ENCODE measurements at regions not wholly inside any gene's neighbourhood (a gene's known extent, or its start where the extent isn't known, plus 50 kb on each side); places are given as distances from the start of the nearest gene placed in this dataset.
"Not testable (repeated sequence)": the region's sequence is repeated elsewhere in the genome, so short reads cannot be mapped to it uniquely, and the experiment has no call there.

DNA sequence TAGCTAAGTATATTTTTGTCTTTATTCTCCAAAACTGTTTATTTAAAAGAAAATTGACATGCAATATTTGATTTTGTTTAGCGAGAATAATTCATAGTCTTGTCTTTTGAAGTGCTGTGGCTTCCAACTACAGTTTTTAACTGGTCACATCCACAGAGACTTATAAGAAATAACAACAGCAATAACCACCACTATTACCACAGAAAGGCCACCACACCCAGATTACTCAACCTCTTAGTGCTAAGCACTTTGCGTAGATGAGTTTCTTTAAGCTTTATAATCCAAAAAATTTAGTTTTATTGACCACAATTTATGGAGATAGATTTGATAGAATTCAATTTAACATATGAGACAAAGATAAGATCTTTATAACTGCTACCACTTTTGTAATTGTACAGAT lies 468.4 kb upstream of the UBE2E2 start:
- Histone ChIP-seq H3K4me3 (no peak overlapping the region), H3K27ac (no peak overlapping the region)

GRCh38 chr3:22735373-22735772 lies 467.8 kb upstream of the UBE2E2 start:
- Histone ChIP-seq H3K27ac (no peak overlapping the region), H3K4me3 (no peak overlapping the region), H3K36me3 (ENCODE audit: insufficient read depth, low read length) (no peaks in the 10 kb centered on the region), H3K9ac (ENCODE audit: insufficient read length) (no peak overlapping the region), H3K9me3 (ENCODE audit: low read depth, low read length) (no peaks in the 10 kb centered on the region)
- TF ChIP-seq EZH2 (IDR thresholded peaks at IDR 0.05), result no peak
- no peak for DNase-seq (ENCODE audit: low read depth, low spot score)

More for the DNA sequence above, 468.4 kb upstream of the UBE2E2 start:
- TF ChIP-seq POLR2AphosphoS5 (IDR thresholded peaks at IDR 0.05; ENCODE audit: borderline replicate concordance, low read depth, low read length) (no peak), EZH2 (IDR thresholded peaks at IDR 0.05) (no peak), FOXP2 (optimal IDR thresholded peaks at IDR 0.05; ENCODE audit: control extremely low read depth, extremely low read length, insufficient read depth) (no peak)
- Histone ChIP-seq H3K36me3 (ENCODE audit: insufficient read depth, low read length) (no peaks in the 10 kb centered on the region), H3K9ac (ENCODE audit: insufficient read length) (no peak overlapping the region), H3K9me3 (ENCODE audit: low read depth, low read length) (no peaks in the 10 kb centered on the region)
- no peak for DNase-seq (ENCODE audit: low read depth, low spot score)

DNA sequence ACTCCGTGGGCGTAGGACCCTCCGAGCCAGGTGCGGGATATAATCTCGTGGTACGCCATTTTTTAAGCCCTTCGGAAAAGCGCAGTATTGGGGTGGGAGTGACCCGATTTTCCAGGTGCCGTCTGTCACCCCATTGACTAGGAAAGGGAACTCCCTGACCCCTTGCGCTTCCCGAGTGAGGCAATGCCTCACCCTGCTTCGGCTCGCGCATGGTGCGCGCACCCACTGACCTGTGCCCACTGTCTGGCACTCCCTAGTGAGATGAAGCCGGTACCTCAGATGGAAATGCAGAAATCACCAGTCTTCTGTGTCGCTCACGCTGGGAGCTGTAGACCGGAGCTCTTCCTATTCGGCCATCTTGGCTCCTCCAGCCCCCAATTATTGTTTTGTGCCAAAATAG lies 459.7 kb upstream of the UBE2E2 start:
- H3K4me3 ChIP-seq; DNase-seq (ENCODE audit: low read depth, low spot score); H3K36me3 ChIP-seq (ENCODE audit: insufficient read depth, low read length); H3K9me3 ChIP-seq (ENCODE audit: low read depth, low read length); H3K9ac ChIP-seq (ENCODE audit: insufficient read length); H3K27ac ChIP-seq: not testable (repeated sequence)

DNA sequence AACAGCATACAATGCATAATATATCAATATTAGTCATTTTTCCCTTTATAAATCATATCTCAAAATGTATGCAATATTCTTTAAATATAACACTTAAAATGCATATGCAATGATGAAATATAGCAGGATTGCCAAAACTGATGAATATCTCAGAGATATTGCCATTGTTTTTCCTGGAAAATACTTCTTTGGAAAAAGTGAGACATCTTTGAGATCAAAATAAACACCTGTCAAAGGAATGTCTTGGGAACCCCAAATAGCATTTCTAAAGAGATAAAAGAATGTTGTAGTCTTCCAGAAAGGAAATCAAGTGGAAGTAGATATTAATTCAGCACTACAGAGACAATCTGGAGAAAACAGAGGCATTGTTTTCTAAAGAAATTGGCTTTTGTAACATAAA lies 457.8 kb upstream of the UBE2E2 start:
- H3K4me3 ChIP-seq, result no peak overlapping the region
- TF ChIP-seq POLR2AphosphoS5 (IDR thresholded peaks at IDR 0.05; ENCODE audit: borderline replicate concordance, low read depth, low read length) (no peak), FOXP2 (optimal IDR thresholded peaks at IDR 0.05; ENCODE audit: control extremely low read depth, extremely low read length, insufficient read depth) (no peak), EZH2 (IDR thresholded peaks at IDR 0.05) (no peak)

DNA sequence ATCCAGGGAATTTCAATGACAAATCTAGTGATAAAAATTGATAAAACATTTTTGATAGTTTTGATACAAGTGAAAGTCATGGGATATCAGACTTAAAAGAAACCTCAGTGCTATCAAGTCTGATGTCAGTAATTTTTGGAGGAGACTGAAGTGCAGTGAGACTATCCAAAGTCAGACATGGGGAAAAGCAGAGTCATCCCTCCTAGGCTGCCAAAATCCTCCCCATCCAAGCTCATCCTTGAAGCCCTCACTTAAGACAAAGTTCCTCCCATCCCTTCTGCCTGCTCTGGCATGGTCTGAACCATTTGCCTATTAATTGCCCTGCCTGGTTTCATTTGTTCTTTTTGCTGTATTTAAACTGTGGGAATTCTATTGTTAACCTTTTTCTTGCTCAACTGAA lies 456.9 kb upstream of the UBE2E2 start:
- no peak for DNase-seq (ENCODE audit: low read depth, low spot score)
- Histone ChIP-seq H3K4me3 (no peak overlapping the region), H3K27ac (no peak overlapping the region), H3K9me3 (ENCODE audit: low read depth, low read length) (no peaks in the 10 kb centered on the region), H3K36me3 (ENCODE audit: insufficient read depth, low read length) (no peaks in the 10 kb centered on the region), H3K9ac (ENCODE audit: insufficient read length) (no peak overlapping the region)
- TF ChIP-seq EZH2 (IDR thresholded peaks at IDR 0.05) (no peak), POLR2AphosphoS5 (IDR thresholded peaks at IDR 0.05; ENCODE audit: borderline replicate concordance, low read depth, low read length) (no peak), FOXP2 (optimal IDR thresholded peaks at IDR 0.05; ENCODE audit: control extremely low read depth, extremely low read length, insufficient read depth) (no peak)

More for the DNA sequence above, 457.8 kb upstream of the UBE2E2 start:
- H3K9ac ChIP-seq (ENCODE audit: insufficient read length), result no peak overlapping the region
- no peaks in the 10 kb centered on the region for H3K9me3 ChIP-seq (ENCODE audit: low read depth, low read length)
- no peak for DNase-seq (ENCODE audit: low read depth, low spot score)
- no peaks in the 10 kb centered on the region for H3K36me3 ChIP-seq (ENCODE audit: insufficient read depth, low read length)
- no peak overlapping the region for H3K27ac ChIP-seq

- Histone ChIP-seq H3K4me3 (no peak overlapping the region), H3K9ac (ENCODE audit: insufficient read length) (no peak overlapping the region), H3K9me3 (ENCODE audit: low read depth, low read length) (no peaks in the 10 kb centered on the region), H3K36me3 (ENCODE audit: insufficient read depth, low read length) (no peaks in the 10 kb centered on the region), H3K27ac (no peak overlapping the region)
- no peak for DNase-seq (ENCODE audit: low read depth, low spot score)
- no peak for TF ChIP-seq FOXP2 (optimal IDR thresholded peaks at IDR 0.05; ENCODE audit: control extremely low read depth, extremely low read length, insufficient read depth)
- TF ChIP-seq POLR2AphosphoS5 (IDR thresholded peaks at IDR 0.05; ENCODE audit: borderline replicate concordance, low read depth, low read length), result no peak
- no peak for TF ChIP-seq EZH2 (IDR thresholded peaks at IDR 0.05)
Measured at GRCh38 chr3:22748453-22749045, 454.6 kb upstream of the UBE2E2 start.

GRCh38 chr3:22759636-22760310 lies 443.4 kb upstream of the UBE2E2 start:
- no peak overlapping the region for H3K9ac ChIP-seq (ENCODE audit: insufficient read length)
- no peak overlapping the region for H3K4me3 ChIP-seq
- H3K9me3 ChIP-seq (ENCODE audit: low read depth, low read length), result no peaks in the 10 kb centered on the region
- no peak for TF ChIP-seq FOXP2 (optimal IDR thresholded peaks at IDR 0.05; ENCODE audit: control extremely low read depth, extremely low read length, insufficient read depth)
- TF ChIP-seq POLR2AphosphoS5 (IDR thresholded peaks at IDR 0.05; ENCODE audit: borderline replicate concordance, low read depth, low read length), result no peak
- no peak for TF ChIP-seq EZH2 (IDR thresholded peaks at IDR 0.05)
- H3K27ac ChIP-seq, result no peak overlapping the region
- DNase-seq (ENCODE audit: low read depth, low spot score), result no peak
- no peaks in the 10 kb centered on the region for H3K36me3 ChIP-seq (ENCODE audit: insufficient read depth, low read length)

DNA sequence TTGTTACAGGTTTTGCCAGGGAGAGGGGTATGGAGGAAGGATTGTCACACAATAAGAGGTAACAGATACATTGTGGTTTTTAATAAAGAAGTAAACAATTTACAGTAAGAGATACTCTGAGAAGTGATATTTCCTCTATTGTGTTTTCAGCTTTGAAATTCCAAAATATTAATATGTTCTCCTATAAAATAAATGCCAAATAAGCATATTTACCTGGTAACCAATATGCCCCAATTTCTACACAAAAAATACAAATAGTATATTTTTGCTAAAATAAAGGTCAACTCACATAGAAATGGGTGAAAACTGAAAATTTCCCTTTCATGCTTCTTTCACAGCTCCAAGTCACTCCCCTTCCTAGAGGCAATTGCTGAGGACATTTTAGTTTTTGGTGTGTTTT lies 437.4 kb upstream of the UBE2E2 start:
- H3K36me3 ChIP-seq (ENCODE audit: insufficient read depth, low read length), result no peaks in the 10 kb centered on the region

GRCh38 chr3:22777834-22778233 lies 425.3 kb upstream of the UBE2E2 start:
- no peak overlapping the region for H3K9ac ChIP-seq (ENCODE audit: insufficient read length)
- H3K36me3 ChIP-seq (ENCODE audit: insufficient read depth, low read length), result no peaks in the 10 kb centered on the region
- H3K4me3 ChIP-seq, result no peak overlapping the region
- no peak for DNase-seq (ENCODE audit: low read depth, low spot score)
- H3K27ac ChIP-seq, result no peak overlapping the region
- no peaks in the 10 kb centered on the region for H3K9me3 ChIP-seq (ENCODE audit: low read depth, low read length)
- no peak for TF ChIP-seq EZH2 (IDR thresholded peaks at IDR 0.05)
- no peak for TF ChIP-seq FOXP2 (optimal IDR thresholded peaks at IDR 0.05; ENCODE audit: control extremely low read depth, extremely low read length, insufficient read depth)
- TF ChIP-seq POLR2AphosphoS5 (IDR thresholded peaks at IDR 0.05; ENCODE audit: borderline replicate concordance, low read depth, low read length), result no peak

More for the DNA sequence above, 437.4 kb upstream of the UBE2E2 start:
- Histone ChIP-seq H3K9me3 (ENCODE audit: low read depth, low read length) (no peaks in the 10 kb centered on the region), H3K4me3 (no peak overlapping the region), H3K27ac (no peak overlapping the region), H3K9ac (ENCODE audit: insufficient read length) (no peak overlapping the region)
- DNase-seq (ENCODE audit: low read depth, low spot score), result no peak
- TF ChIP-seq POLR2AphosphoS5 (IDR thresholded peaks at IDR 0.05; ENCODE audit: borderline replicate concordance, low read depth, low read length) (no peak), FOXP2 (optimal IDR thresholded peaks at IDR 0.05; ENCODE audit: control extremely low read depth, extremely low read length, insufficient read depth) (no peak), EZH2 (IDR thresholded peaks at IDR 0.05) (no peak)

All from SK-N-MC (cell line).